A673 (cell line): ENCODE measurements at regions not wholly inside any gene's neighbourhood (a gene's known extent, or its start where the extent isn't known, plus 50 kb on each side); places are given as distances from the start of the nearest gene placed in this dataset.

ENCODE experiments used
- BruUV-seq: library from RNA; stranded (reverse); fragments of 400-500 nt; replicated peaks from 2 replicates; lab custom pipeline; 2021; lab: Mats Ljungman, UMichigan
- CTCF ChIA-PET: fragments of 300-600 bp; sonication (Branson Sonifier 250); formaldehyde crosslinking; loops from one replicate; lab custom pipeline; 2022; ENCODE audit warnings: antibody characterized with exemption; lab: Charles Lee
- POLR2A ChIA-PET: fragments of 300-600 bp; sonication (Branson Sonifier 250); formaldehyde crosslinking; loops from one replicate; lab custom pipeline; 2022; ENCODE audit warnings: antibody characterized with exemption; ENCODE audit not compliant: low non-redundant PET; lab: Charles Lee
- DNase-seq: peaks from one replicate; pipeline ENCODE4 v3.0.0-alpha.2; 2015; ENCODE audit warnings: low spot score
- H3K27ac ChIP-seq: fragments of 200-600 bp; sonication (generic); 2 replicates; pipeline ENCODE4 v1.5.1; 2016; ENCODE audit warnings: mixed run types, low read depth, mild to moderate bottlenecking, mixed read lengths, antibody characterized with exemption, low read length; ENCODE audit not compliant: poor library complexity, severe bottlenecking
- H3K27me3 ChIP-seq: fragments of 200-600 bp; sonication (generic); replicated peaks from 2 replicates; pipeline ENCODE4 v1.6.1; 2017; ENCODE audit warnings: mixed run types, low read depth, mild to moderate bottlenecking, mixed read lengths, antibody characterized with exemption, low read length; ENCODE audit not compliant: insufficient read depth, poor library complexity
- H3K36me3 ChIP-seq: fragments of 200-600 bp; sonication (generic); 2 replicates; pipeline ENCODE4 v1.6.1; 2016; ENCODE audit warnings: mixed run types, mild to moderate bottlenecking, mixed read lengths, antibody characterized with exemption, low read length; ENCODE audit not compliant: insufficient read depth, poor library complexity, severe bottlenecking
- H3K4me1 ChIP-seq: fragments of 200-600 bp; sonication (generic); 2 replicates; pipeline ENCODE4 v1.6.1; 2017; ENCODE audit warnings: mixed run types, mild to moderate bottlenecking, mixed read lengths, antibody characterized with exemption, low read length; ENCODE audit not compliant: insufficient read depth, poor library complexity, severe bottlenecking
- H3K4me3 ChIP-seq: fragments of 200-600 bp; sonication (generic); 2 replicates; pipeline ENCODE4 v1.5.1; 2016; ENCODE audit warnings: low read depth, mixed run types, mild to moderate bottlenecking, mixed read lengths, low read length; ENCODE audit not compliant: poor library complexity, severe bottlenecking
- H3K9me3 ChIP-seq: fragments of 200-600 bp; sonication (generic); 2 replicates; pipeline ENCODE4 v1.6.1; 2016; ENCODE audit warnings: mixed run types, low read depth, mild to moderate bottlenecking, mixed read lengths, antibody characterized with exemption, low read length; ENCODE audit not compliant: poor library complexity, severe bottlenecking
- EZH2 ChIP-seq: fragments of 200-600 bp; sonication (generic); IDR thresholded peaks from 2 replicates; pipeline ENCODE4 v1.6.1; 2017; ENCODE audit warnings: borderline replicate concordance, low read depth, mild to moderate bottlenecking, mixed read lengths, antibody characterized with exemption, low read length; ENCODE audit not compliant: poor library complexity, severe bottlenecking
- intact Hi-C: fragments of 100-400 bp; cut with micrococcal nuclease; formaldehyde crosslinking; loops from one replicate; pipeline ENCODE4 v1.10.0; 2022; ENCODE audit not compliant: unreplicated experiment
- TF ChIP-seq, protein P1 (sequence below): fragments of 300-800, 200-600 bp; sonication (generic); conservative IDR thresholded peaks from 2 replicates; pipeline ENCODE4 v1.5.1; 2017; ENCODE audit warnings: low read depth, mild to moderate bottlenecking, antibody characterized with exemption, low read length, moderate library complexity, mixed read lengths

GRCh38 chr22:49229483-49230193, 598.0 kb downstream of the BRD1 start:
- Histone ChIP-seq H3K36me3 (no peaks in the 10 kb centered on the region), H3K9me3 (no peaks in the 10 kb centered on the region), H3K27me3 (peaks cover 8% of the 10 kb centered on the region), H3K4me3 (no peak overlapping the region), H3K4me1 (no peaks in the 10 kb centered on the region), H3K27ac (no peak overlapping the region)
- ChIA-PET CTCF (no interaction called here), POLR2A (no interaction called here)
- BruUV-seq: no TSS peak
- TF ChIP-seq, protein P1, sequence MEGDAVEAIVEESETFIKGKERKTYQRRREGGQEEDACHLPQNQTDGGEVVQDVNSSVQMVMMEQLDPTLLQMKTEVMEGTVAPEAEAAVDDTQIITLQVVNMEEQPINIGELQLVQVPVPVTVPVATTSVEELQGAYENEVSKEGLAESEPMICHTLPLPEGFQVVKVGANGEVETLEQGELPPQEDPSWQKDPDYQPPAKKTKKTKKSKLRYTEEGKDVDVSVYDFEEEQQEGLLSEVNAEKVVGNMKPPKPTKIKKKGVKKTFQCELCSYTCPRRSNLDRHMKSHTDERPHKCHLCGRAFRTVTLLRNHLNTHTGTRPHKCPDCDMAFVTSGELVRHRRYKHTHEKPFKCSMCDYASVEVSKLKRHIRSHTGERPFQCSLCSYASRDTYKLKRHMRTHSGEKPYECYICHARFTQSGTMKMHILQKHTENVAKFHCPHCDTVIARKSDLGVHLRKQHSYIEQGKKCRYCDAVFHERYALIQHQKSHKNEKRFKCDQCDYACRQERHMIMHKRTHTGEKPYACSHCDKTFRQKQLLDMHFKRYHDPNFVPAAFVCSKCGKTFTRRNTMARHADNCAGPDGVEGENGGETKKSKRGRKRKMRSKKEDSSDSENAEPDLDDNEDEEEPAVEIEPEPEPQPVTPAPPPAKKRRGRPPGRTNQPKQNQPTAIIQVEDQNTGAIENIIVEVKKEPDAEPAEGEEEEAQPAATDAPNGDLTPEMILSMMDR: no peak
- intact Hi-C loops: no loop called here
- DNase-seq: no peak

GRCh38 chr22:49228431-49229037, 599.1 kb downstream of the BRD1 start:
- Histone ChIP-seq H3K4me3 (no peak overlapping the region), H3K27ac (no peak overlapping the region), H3K4me1 (no peaks in the 10 kb centered on the region), H3K36me3 (no peaks in the 10 kb centered on the region), H3K27me3 (peaks cover 13% of the 10 kb centered on the region), H3K9me3 (no peaks in the 10 kb centered on the region)
- no peak for DNase-seq
- POLR2A ChIA-PET: no interaction called here
- intact Hi-C loops: no loop called here
- TF ChIP-seq, protein P1: no peak
- no peak for TF ChIP-seq EZH2
- no TSS peak for BruUV-seq
- CTCF ChIA-PET: no interaction called here

DNA sequence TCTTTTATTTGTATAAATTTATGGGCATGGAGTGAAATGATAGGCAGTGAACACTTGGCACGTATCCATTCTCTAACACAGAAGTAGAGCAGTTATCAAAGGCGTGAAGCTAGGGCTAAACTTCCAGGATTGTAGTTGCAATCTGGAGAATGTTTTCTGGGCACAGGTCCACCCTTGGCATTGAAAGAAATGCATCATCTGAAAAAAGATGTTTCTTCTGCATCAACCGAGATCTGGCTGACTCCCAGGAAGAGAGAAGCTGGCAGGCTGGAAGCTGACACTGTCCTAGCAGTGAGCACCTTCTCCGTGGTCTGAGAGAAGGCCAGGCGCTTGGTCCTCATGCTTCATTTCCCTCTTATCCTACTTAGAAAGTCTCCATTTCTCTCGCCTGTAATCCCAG, 600.0 kb downstream of the BRD1 start:
- intact Hi-C loops: no loop called here
- H3K36me3 ChIP-seq: no peaks in the 10 kb centered on the region
- no peak for DNase-seq
- POLR2A ChIA-PET: no interaction called here
- no TSS peak for BruUV-seq
- CTCF ChIA-PET: no interaction called here
- no peak overlapping the region for H3K4me3 ChIP-seq
- no peak for TF ChIP-seq EZH2
- TF ChIP-seq, protein P1: no peak
- H3K27ac ChIP-seq: no peak overlapping the region
- peaks cover 16% of the 10 kb centered on the region for H3K27me3 ChIP-seq
- H3K4me1 ChIP-seq: no peaks in the 10 kb centered on the region
- no peaks in the 10 kb centered on the region for H3K9me3 ChIP-seq
